ENCODE measurements at regions not wholly inside any gene's neighbourhood (a gene's known extent, or its start where the extent isn't known, plus 50 kb on each side); places are given as distances from the start of the nearest gene placed in this dataset.
A peak's percentile ranks its signal among the peaks of the same experiment; 100 is the strongest.

GRCh38 chrX:20685652-20686051 lies 418.9 kb upstream of the RPS6KA3 start:
- Histone ChIP-seq H3K36me3 (ENCODE audit: low read depth, low read length) (no peaks in the 10 kb centered on the region), H3K4me1 (ENCODE audit: insufficient read depth, low read length) (no peaks in the 10 kb centered on the region), H3K4me2 (ENCODE audit: low read length) (no peak overlapping the region), H3K9me3 (ENCODE audit: low read length) (no peaks in the 10 kb centered on the region), H3K79me2 (ENCODE audit: low read length) (no peaks in the 10 kb centered on the region), H3K9me2 (replicated peaks; ENCODE audit: low read length) (no peaks in the 10 kb centered on the region), H3K27ac (ENCODE audit: low read length) (no peak overlapping the region), H4K20me1 (ENCODE audit: low read length) (no peaks in the 10 kb centered on the region), H3K9ac (ENCODE audit: low read length) (no peak overlapping the region), H3K4me3 (ENCODE audit: low read length) (no peak overlapping the region), H3K27me3 (ENCODE audit: low read length) (0 out of 2 replicates have a peak, but pooled peaks cover 7% of the 10 kb centered on the region), H3F3A (ENCODE audit: low read length, unreplicated experiment) (no peaks in the 10 kb centered on the region), H2AFZ (ENCODE audit: low read length) (no peak overlapping the region)
- ATAC-seq (no peak), DNase-seq (no peak)
- ChIA-PET POLR2A (ENCODE audit: unreplicated experiment) (no interaction called here), CTCF (no interaction called here)
- intact Hi-C loops (cut with micrococcal nuclease): no loop called here
- BruUV-seq (replicated peaks): no TSS peak
- TF ChIP-seq EZH2phosphoT487 (IDR thresholded peaks at IDR 0.05; ENCODE audit: borderline replicate concordance, low read length) (no peak), CTCF (conservative IDR thresholded peaks at IDR 0.05; ENCODE audit: low read depth, low read length) (no peak), EZH2 (IDR thresholded peaks at IDR 0.05; ENCODE audit: low read length, unreplicated experiment) (no peak)

- BruUV-seq (replicated peaks): no TSS peak
- no peaks in the 10 kb centered on the region for H3K9me3 ChIP-seq (ENCODE audit: low read length)
- no peak overlapping the region for H3K4me2 ChIP-seq (ENCODE audit: low read length)
- no peak overlapping the region for H3K27ac ChIP-seq (ENCODE audit: low read length)
- ATAC-seq (no peak), DNase-seq (no peak)
- no peak overlapping the region for H2AFZ ChIP-seq (ENCODE audit: low read length)
- no peak overlapping the region for H3K9ac ChIP-seq (ENCODE audit: low read length)
- intact Hi-C loops (cut with micrococcal nuclease): no loop called here
- no peak overlapping the region for H3K4me3 ChIP-seq (ENCODE audit: low read length)
- H3K4me1 ChIP-seq (ENCODE audit: insufficient read depth, low read length): no peaks in the 10 kb centered on the region
- CTCF ChIA-PET: no interaction called here
- no peaks in the 10 kb centered on the region for H3K36me3 ChIP-seq (ENCODE audit: low read depth, low read length)
- no peaks in the 10 kb centered on the region for H4K20me1 ChIP-seq (ENCODE audit: low read length)
- POLR2A ChIA-PET (ENCODE audit: unreplicated experiment): no interaction called here
- H3K9me2 ChIP-seq (replicated peaks; ENCODE audit: low read length): no peaks in the 10 kb centered on the region
- H3K27me3 ChIP-seq (ENCODE audit: low read length): 0 out of 2 replicates have a peak, but pooled peaks cover 7% of the 10 kb centered on the region
- TF ChIP-seq EZH2phosphoT487 (IDR thresholded peaks at IDR 0.05; ENCODE audit: borderline replicate concordance, low read length) (no peak), EZH2 (IDR thresholded peaks at IDR 0.05; ENCODE audit: low read length, unreplicated experiment) (no peak), CTCF (conservative IDR thresholded peaks at IDR 0.05; ENCODE audit: low read depth, low read length) (no peak)
- no peaks in the 10 kb centered on the region for H3K79me2 ChIP-seq (ENCODE audit: low read length)
- H3F3A ChIP-seq (ENCODE audit: low read length, unreplicated experiment): no peaks in the 10 kb centered on the region
Observed at GRCh38 chrX:20681683-20682082, 415.0 kb upstream of the RPS6KA3 start.

- ATAC-seq (no peak), DNase-seq (peak; percentile 12)
- POLR2A ChIA-PET (ENCODE audit: unreplicated experiment): no interaction called here
- no peaks in the 10 kb centered on the region for H3K4me1 ChIP-seq (ENCODE audit: insufficient read depth, low read length)
- no peak overlapping the region for H3K27ac ChIP-seq (ENCODE audit: low read length)
- H3K9me2 ChIP-seq (replicated peaks; ENCODE audit: low read length): no peaks in the 10 kb centered on the region
- H3K9me3 ChIP-seq (ENCODE audit: low read length): no peaks in the 10 kb centered on the region
- H3K9ac ChIP-seq (ENCODE audit: low read length): no peak overlapping the region
- no TSS peak for BruUV-seq (replicated peaks)
- 0 out of 2 replicates have a peak, but pooled peaks cover 7% of the 10 kb centered on the region for H3K27me3 ChIP-seq (ENCODE audit: low read length)
- H3F3A ChIP-seq (ENCODE audit: low read length, unreplicated experiment): no peaks in the 10 kb centered on the region
- no peak for TF ChIP-seq EZH2 (IDR thresholded peaks at IDR 0.05; ENCODE audit: low read length, unreplicated experiment)
- TF ChIP-seq EZH2phosphoT487 (IDR thresholded peaks at IDR 0.05; ENCODE audit: borderline replicate concordance, low read length): no peak
- TF ChIP-seq CTCF (conservative IDR thresholded peaks at IDR 0.05; ENCODE audit: low read depth, low read length): no peak
- intact Hi-C loops (cut with micrococcal nuclease): no loop called here
- no peak overlapping the region for H2AFZ ChIP-seq (ENCODE audit: low read length)
- no peak overlapping the region for H3K4me3 ChIP-seq (ENCODE audit: low read length)
- CTCF ChIA-PET: no interaction called here
- H4K20me1 ChIP-seq (ENCODE audit: low read length): no peaks in the 10 kb centered on the region
- H3K4me2 ChIP-seq (ENCODE audit: low read length): no peak overlapping the region
- H3K79me2 ChIP-seq (ENCODE audit: low read length): no peaks in the 10 kb centered on the region
- H3K36me3 ChIP-seq (ENCODE audit: low read depth, low read length): no peaks in the 10 kb centered on the region
Observed at GRCh38 chrX:20680998-20681397, 414.3 kb upstream of the RPS6KA3 start.

All from PC-3 (cell line).